HepG2 (cell line): ENCODE measurements at regions not wholly inside any gene's neighbourhood (a gene's known extent, or its start where the extent isn't known, plus 50 kb on each side); places are given as distances from the start of the nearest gene placed in this dataset.

Source experiments
- AGO2 ChIP-seq: fragments of 200-400 bp; formaldehyde crosslinking; optimal IDR thresholded peaks from 2 replicates; pipeline ENCODE3; 2017; ENCODE audit warnings: mild to moderate bottlenecking, low read depth, low read length, moderate library complexity
- E2F5 ChIP-seq: sonication (generic); formaldehyde crosslinking; conservative IDR thresholded peaks from 2 replicates; pipeline ENCODE4 v1.4.0; 2020; ENCODE audit warnings: missing genetic modification reagents
- HMGXB3 ChIP-seq: sonication (generic); formaldehyde crosslinking; IDR thresholded peaks from 2 replicates; pipeline ENCODE4 v1.4.0; 2020; ENCODE audit warnings: missing genetic modification reagents, borderline replicate concordance
- MXD3 ChIP-seq: IDR thresholded peaks from 2 replicates; pipeline ENCODE4 v1.6.1; 2016; ENCODE audit warnings: mild to moderate bottlenecking, missing biosample characterization, missing genetic modification reagents
- NFATC3 ChIP-seq: sonication (generic); formaldehyde crosslinking; IDR thresholded peaks from 2 replicates; pipeline ENCODE4 v1.5.1; 2020; ENCODE audit warnings: mild to moderate bottlenecking, missing genetic modification reagents
- RCOR2 ChIP-seq: IDR thresholded peaks from 2 replicates; pipeline ENCODE4 v1.6.1; 2016; ENCODE audit warnings: missing biosample characterization, missing genetic modification reagents
- RFXANK ChIP-seq: IDR thresholded peaks from 2 replicates; pipeline ENCODE4 v1.6.1; 2016
- TCF7 ChIP-seq: sonication (generic); IDR thresholded peaks from 2 replicates; pipeline ENCODE4 v1.6.1; 2016; ENCODE audit warnings: antibody characterized with exemption, low read depth
- TMF1 ChIP-seq: sonication (generic); formaldehyde crosslinking; IDR thresholded peaks from 2 replicates; pipeline ENCODE4 v1.8.1; 2022; ENCODE audit warnings: low read depth, missing genetic modification reagents
- WIZ ChIP-seq: sonication (generic); formaldehyde crosslinking; IDR thresholded peaks from 2 replicates; pipeline ENCODE4 v1.5.1; 2020; ENCODE audit warnings: mild to moderate bottlenecking, missing genetic modification reagents
- ZBTB7A ChIP-seq: sonication (generic); formaldehyde crosslinking; IDR thresholded peaks from 2 replicates; pipeline ENCODE4 v1.8.0; 2022; ENCODE audit warnings: mild to moderate bottlenecking, missing genetic modification reagents
- ZFP91 ChIP-seq: sonication (generic); formaldehyde crosslinking; IDR thresholded peaks from 2 replicates; pipeline ENCODE4 v1.9.0; 2022; ENCODE audit warnings: missing genetic modification reagents, mild to moderate bottlenecking, borderline replicate concordance
- ZMAT5 ChIP-seq: sonication (generic); formaldehyde crosslinking; IDR thresholded peaks from 2 replicates; pipeline ENCODE4 v1.5.0; 2020; ENCODE audit warnings: mild to moderate bottlenecking, low read depth, missing genetic modification reagents, borderline replicate concordance
- ZNF235 ChIP-seq: sonication (generic); formaldehyde crosslinking; IDR thresholded peaks from 2 replicates; pipeline ENCODE4 v1.8.1; 2023; ENCODE audit warnings: mild to moderate bottlenecking, missing genetic modification reagents, borderline replicate concordance
- ZNF256 ChIP-seq: sonication (generic); formaldehyde crosslinking; conservative IDR thresholded peaks from 2 replicates; pipeline ENCODE4 v1.4.0; 2020; ENCODE audit warnings: missing genetic modification reagents
- ZNF432 ChIP-seq: sonication (generic); formaldehyde crosslinking; IDR thresholded peaks from 2 replicates; pipeline ENCODE4 v1.5.0; 2020; ENCODE audit warnings: missing genetic modification reagents, mild to moderate bottlenecking, borderline replicate concordance
- ZNF468 ChIP-seq: sonication (generic); formaldehyde crosslinking; IDR thresholded peaks from 2 replicates; pipeline ENCODE4 v1.8.0; 2022; ENCODE audit warnings: mild to moderate bottlenecking, moderate library complexity, missing genetic modification reagents
- ZNF512 ChIP-seq: sonication (generic); formaldehyde crosslinking; IDR thresholded peaks from 2 replicates; pipeline ENCODE4 v1.4.0; 2020; ENCODE audit warnings: mild to moderate bottlenecking, missing genetic modification reagents
- ZNF605 ChIP-seq: sonication (generic); formaldehyde crosslinking; IDR thresholded peaks from 2 replicates; pipeline ENCODE4 v1.8.0; 2022; ENCODE audit warnings: mild to moderate bottlenecking, missing genetic modification reagents
- ZNF816 ChIP-seq: sonication (generic); formaldehyde crosslinking; IDR thresholded peaks from 2 replicates; pipeline ENCODE4 v1.8.0; 2022; ENCODE audit warnings: missing genetic modification reagents, mild to moderate bottlenecking, borderline replicate concordance

GRCh38 chr5:38148021-38148625 is 110.2 kb upstream of the EGFLAM start (continued):
- no peak for TF ChIP-seq AGO2
- TF ChIP-seq ZNF816 (CRISPR knock-in tag): no peak
- no peak for TF ChIP-seq ZFP91 (CRISPR knock-in tag)
- no peak for TF ChIP-seq ZBTB7A (CRISPR knock-in tag)
- TF ChIP-seq HMGXB3 (CRISPR knock-in tag): peak; percentile 79; the same call in 1 of the 2 replicates
- no peak for TF ChIP-seq ZNF432
- 0 out of 2 replicates have a peak, but pooled peaks have one; percentile 39 for TF ChIP-seq ZNF256
- no peak for TF ChIP-seq E2F5 (CRISPR knock-in tag)
- TF ChIP-seq RCOR2 (CRISPR knock-in tag): peak; percentile 57; the same call in 1 of the 2 replicates
- no peak for TF ChIP-seq NFATC3
- TF ChIP-seq TMF1 (CRISPR knock-in tag): no peak
- peak; percentile 28; the same call in 1 of the 2 replicates for TF ChIP-seq RFXANK (CRISPR knock-in tag)
- TF ChIP-seq ZNF512 (CRISPR knock-in tag): no peak
- TF ChIP-seq ZNF468 (CRISPR knock-in tag): no peak
- peak; percentile 69 for TF ChIP-seq TCF7
- TF ChIP-seq WIZ (CRISPR knock-in tag): no peak
- no peak for TF ChIP-seq ZNF235 (CRISPR knock-in tag)
- TF ChIP-seq ZNF605: no peak
- TF ChIP-seq ZMAT5 (CRISPR knock-in tag): no peak
- TF ChIP-seq MXD3 (CRISPR knock-in tag): no peak
